HUDEP-2 (cell line): ENCODE measurements at regions not wholly inside any gene's neighbourhood (a gene's known extent, or its start where the extent isn't known, plus 50 kb on each side); places are given as distances from the start of the nearest gene placed in this dataset.

Source experiments
- DNase-seq, 76 experiments: peaks; one replicate each; lab custom pipeline; 2025; ENCODE audit not compliant: unreplicated experiment in 76 of 76; lab: John Stamatoyannopoulos, UW

GRCh38 chr5:29794141-29794787 is 1399.2 kb upstream of the CDH6 start:
- no peak for DNase-seq

- no peak for DNase-seq
Observed at GRCh38 chr5:29790281-29790680, 1403.2 kb upstream of the CDH6 start.

- DNase-seq = no peak
Observed at GRCh38 chr5:29780401-29780800, 1413.1 kb upstream of the CDH6 start.

- no peak for DNase-seq
Observed at GRCh38 chr5:29779141-29779540, 1414.3 kb upstream of the CDH6 start.

GRCh38 chr5:29777373-29777772 is 1416.1 kb upstream of the CDH6 start:
- DNase-seq = no peak

- DNase-seq = no peak
Observed at GRCh38 chr5:29770936-29771335, 1422.5 kb upstream of the CDH6 start.

GRCh38 chr5:29769474-29769873 is 1424.0 kb upstream of the CDH6 start:
- no peak for DNase-seq

- DNase-seq = no peak
Observed at GRCh38 chr5:29758986-29759421, 1434.5 kb upstream of the CDH6 start.

GRCh38 chr5:29750453-29750852 is 1443.0 kb upstream of the CDH6 start:
- DNase-seq = no peak

GRCh38 chr5:29744618-29745017 is 1448.9 kb upstream of the CDH6 start:
- no peak for DNase-seq

- DNase-seq = no peak
Observed at GRCh38 chr5:29720954-29721353, 1472.5 kb upstream of the CDH6 start.

- no peak for DNase-seq
Observed at GRCh38 chr5:29719171-29719570, 1474.3 kb upstream of the CDH6 start.

GRCh38 chr5:29715167-29715566 is 1478.3 kb upstream of the CDH6 start:
- no peak for DNase-seq

- no peak for DNase-seq
Observed at GRCh38 chr5:29702875-29703274, 1490.6 kb upstream of the CDH6 start.

- no peak for DNase-seq
Observed at GRCh38 chr5:29701600-29701999, 1491.9 kb upstream of the CDH6 start.

GRCh38 chr5:29697785-29698414 is 1495.6 kb upstream of the CDH6 start:
- DNase-seq = peak in 10 of 76 experiments; percentile 1 to 59 (median 20)

GRCh38 chr5:29697278-29697677 is 1496.2 kb upstream of the CDH6 start:
- DNase-seq = no peak

- no peak for DNase-seq
Observed at GRCh38 chr5:29672678-29673077, 1520.8 kb upstream of the CDH6 start.

- no peak for DNase-seq
Observed at GRCh38 chr5:29662876-29663275, 1530.6 kb upstream of the CDH6 start.

- DNase-seq = no peak
Observed at GRCh38 chr5:29654954-29655353, 1538.5 kb upstream of the CDH6 start.

- DNase-seq = no peak
Observed at GRCh38 chr5:29649321-29649720, 1544.2 kb upstream of the CDH6 start.

- DNase-seq = peak in 1 of 76 experiments; percentile 1
Observed at GRCh38 chr5:29642601-29643000, 1550.9 kb upstream of the CDH6 start.

- DNase-seq = no peak
Observed at GRCh38 chr5:29614206-29614605, 1579.3 kb upstream of the CDH6 start.
